GM19239 (cell line): ENCODE measurements at regions not wholly inside any gene's neighbourhood (a gene's known extent, or its start where the extent isn't known, plus 50 kb on each side); places are given as distances from the start of the nearest gene placed in this dataset.

Source experiments
- DNase-seq: peaks from one replicate; pipeline ENCODE4 v3.0.0; 2011; ENCODE audit warnings: low spot score; ENCODE audit not compliant: insufficient read length
- FAIRE-seq: peaks from 2 replicates; lab custom pipeline; 2011; peaks lifted over from hg19 to GRCh38; lab: Jason Lieb, UNC

- no peak for DNase-seq
- no peak for FAIRE-seq
These were observed 438.0 kb upstream of the MGMT start for GRCh38 chr10:129029051-129029450.

GRCh38 chr10:129029851-129030602 is 437.0 kb upstream of the MGMT start:
- FAIRE-seq (no peak), DNase-seq (no peak)

- DNase-seq = no peak
- no peak for FAIRE-seq
These were observed 436.5 kb upstream of the MGMT start for GRCh38 chr10:129030603-129030895.

GRCh38 chr10:129030996-129031843 is 435.8 kb upstream of the MGMT start:
- FAIRE-seq (no peak), DNase-seq (peak; percentile 34)

GRCh38 chr10:129031844-129032150 is 435.2 kb upstream of the MGMT start:
- DNase-seq = no peak

GRCh38 chr10:129032372-129033313 is 434.4 kb upstream of the MGMT start:
- DNase-seq = no peak
- FAIRE-seq = no peak

More at GRCh38 chr10:129031844-129032150, 435.2 kb upstream of the MGMT start:
- FAIRE-seq = no peak

- DNase-seq (no peak), FAIRE-seq (no peak)
These were observed 433.7 kb upstream of the MGMT start for GRCh38 chr10:129033340-129033739.

GRCh38 chr10:129033790-129034272 is 433.2 kb upstream of the MGMT start:
- FAIRE-seq = no peak
- no peak for DNase-seq

- FAIRE-seq (no peak), DNase-seq (no peak)
These were observed 431.8 kb upstream of the MGMT start for GRCh38 chr10:129035052-129035827.

- DNase-seq (no peak), FAIRE-seq (no peak)
These were observed 428.5 kb upstream of the MGMT start for GRCh38 chr10:129038522-129038921.

GRCh38 chr10:129039406-129040370 is 427.4 kb upstream of the MGMT start:
- DNase-seq (no peak), FAIRE-seq (no peak)

- FAIRE-seq (no peak), DNase-seq (no peak)
These were observed 426.7 kb upstream of the MGMT start for GRCh38 chr10:129040377-129040776.

- DNase-seq (no peak), FAIRE-seq (no peak)
These were observed 425.1 kb upstream of the MGMT start for GRCh38 chr10:129041916-129042315.

GRCh38 chr10:129042776-129043595 is 424.1 kb upstream of the MGMT start:
- DNase-seq (no peak), FAIRE-seq (no peak)

- no peak for FAIRE-seq
These were observed 423.4 kb upstream of the MGMT start for GRCh38 chr10:129043691-129044090.

GRCh38 chr10:129045599-129045998 is 421.4 kb upstream of the MGMT start:
- DNase-seq (no peak), FAIRE-seq (no peak)

More at GRCh38 chr10:129043691-129044090, 423.4 kb upstream of the MGMT start:
- DNase-seq = no peak

GRCh38 chr10:129046065-129046681 is 420.9 kb upstream of the MGMT start:
- FAIRE-seq = no peak

More at GRCh38 chr10:129046065-129046681, 420.9 kb upstream of the MGMT start:
- DNase-seq = no peak
